PFSK-1 (cell line): ENCODE measurements at regions not wholly inside any gene's neighbourhood (a gene's known extent, or its start where the extent isn't known, plus 50 kb on each side); places are given as distances from the start of the nearest gene placed in this dataset.

ENCODE experiments used
- FOXP2 ChIP-seq: optimal IDR thresholded peaks from 2 replicates; pipeline ENCODE3; 2011; ENCODE audit warnings: borderline replicate concordance, control low read depth, inconsistent platforms; ENCODE audit not compliant: insufficient read depth; ENCODE audit errors: extremely low read length, extremely low read depth
- POLR2AphosphoS5 ChIP-seq: IDR thresholded peaks from 2 replicates; pipeline ENCODE4 v1.6.1; 2012; ENCODE audit warnings: low read depth, mild to moderate bottlenecking, control low read depth, low read length, moderate library complexity
- REST ChIP-seq, 2 experiments: IDR thresholded peaks; 2 replicates each; pipeline versions ENCODE4 v1.6.1 to v1.8.0; 2011 to 2012; ENCODE audit warnings: low read depth in 2 of 2, low read length in 2 of 2, control low read depth in 1 of 2, inconsistent platforms in 1 of 2, mild to moderate bottlenecking in 1 of 2, moderate library complexity in 1 of 2; ENCODE audit not compliant: insufficient read depth in 1 of 2
- SIN3A ChIP-seq: IDR thresholded peaks from 2 replicates; pipeline ENCODE4 v1.6.1; 2012; ENCODE audit warnings: mild to moderate bottlenecking, low read length, moderate library complexity, borderline replicate concordance; ENCODE audit not compliant: insufficient read depth
- TAF1 ChIP-seq: IDR thresholded peaks from 2 replicates; pipeline ENCODE4 v1.6.1; 2012; ENCODE audit warnings: low read length, control low read depth, borderline replicate concordance; ENCODE audit not compliant: insufficient read depth

GRCh38 chr12:111122458-111122878, 202.1 kb upstream of the MYL2 start:
- TF ChIP-seq POLR2AphosphoS5: no peak
- TF ChIP-seq REST (IDR thresholded peaks at IDR 0.05; ENCODE audit: insufficient read depth in 1 of 2, low read depth in 2 of 2, low read length in 2 of 2): no peak
- TF ChIP-seq TAF1: no peak
- TF ChIP-seq SIN3A: no peak
- no peak for TF ChIP-seq FOXP2
